Superior temporal gyrus (tissue), 1 donor: ENCODE measurements at regions not wholly inside any gene's neighbourhood (a gene's known extent, or its start where the extent isn't known, plus 50 kb on each side); places are given as distances from the start of the nearest gene placed in this dataset.
A peak's percentile ranks its signal among the peaks of the same experiment; 100 is the strongest.

Experiments
- DNase-seq: peaks from one replicate; pipeline ENCODE4 v3.0.0-alpha.2; 2016; ENCODE audit errors: extremely low spot score

- DNase-seq = no peak
Observed at GRCh38 chr10:4532467-4532866, 293.5 kb upstream of the AKR1E2 start.

- no peak for DNase-seq
Observed at GRCh38 chr10:4532011-4532410, 294.0 kb upstream of the AKR1E2 start.

- no peak for DNase-seq
Observed at GRCh38 chr10:4529266-4529665, 296.7 kb upstream of the AKR1E2 start.

- DNase-seq = no peak
Observed at GRCh38 chr10:4527281-4527970, 298.6 kb upstream of the AKR1E2 start.

- DNase-seq = peak; percentile 27
Observed at GRCh38 chr10:4526311-4526731, 299.7 kb upstream of the AKR1E2 start.

- DNase-seq = no peak
Observed at GRCh38 chr10:4525103-4525502, 300.9 kb upstream of the AKR1E2 start.

GRCh38 chr10:4522296-4523000 lies 303.6 kb upstream of the AKR1E2 start:
- DNase-seq = no peak

- no peak for DNase-seq
Observed at GRCh38 chr10:4519658-4520402, 306.2 kb upstream of the AKR1E2 start.

GRCh38 chr10:4517746-4518145 lies 308.3 kb upstream of the AKR1E2 start:
- no peak for DNase-seq

GRCh38 chr10:4515721-4516120 lies 310.3 kb upstream of the AKR1E2 start:
- DNase-seq = no peak

- no peak for DNase-seq
Observed at GRCh38 chr10:4514445-4515108, 311.4 kb upstream of the AKR1E2 start.

- DNase-seq = no peak
Observed at GRCh38 chr10:4512671-4513240, 313.3 kb upstream of the AKR1E2 start.

GRCh38 chr10:4512196-4512595 lies 313.8 kb upstream of the AKR1E2 start:
- no peak for DNase-seq

- DNase-seq = no peak
Observed at GRCh38 chr10:4511509-4511908, 314.5 kb upstream of the AKR1E2 start.

- DNase-seq = no peak
Observed at GRCh38 chr10:4509405-4509804, 316.6 kb upstream of the AKR1E2 start.

GRCh38 chr10:4506095-4506494 lies 319.9 kb upstream of the AKR1E2 start:
- DNase-seq = no peak

GRCh38 chr10:4504550-4504949 lies 321.5 kb upstream of the AKR1E2 start:
- DNase-seq = no peak

GRCh38 chr10:4503076-4503475 lies 322.9 kb upstream of the AKR1E2 start:
- DNase-seq = no peak

- no peak for DNase-seq
Observed at GRCh38 chr10:4501306-4501705, 324.7 kb upstream of the AKR1E2 start.

- DNase-seq = peak; percentile 66
Observed at GRCh38 chr10:4498711-4499251, 327.2 kb upstream of the AKR1E2 start.

- no peak for DNase-seq
Observed at GRCh38 chr10:4494551-4494950, 331.5 kb upstream of the AKR1E2 start.

- no peak for DNase-seq
Observed at GRCh38 chr10:4492202-4492601, 333.8 kb upstream of the AKR1E2 start.
